ENCODE measurements at regions not wholly inside any gene's neighbourhood (a gene's known extent, or its start where the extent isn't known, plus 50 kb on each side); places are given as distances from the start of the nearest gene placed in this dataset.
A peak's percentile ranks its signal among the peaks of the same experiment; 100 is the strongest.

- Histone ChIP-seq H3K4me1 (ENCODE audit: control insufficient read depth, insufficient read depth, low read length) (no peaks in the 10 kb centered on the region), H3K4me3 (ENCODE audit: low read depth, low read length) (no peak overlapping the region), H3K36me3 (ENCODE audit: control insufficient read depth in 2 of 2, insufficient read depth in 1 of 2, low read length in 2 of 2) (no peaks in the 10 kb centered on the region), H3K9me3 (ENCODE audit: control insufficient read depth, insufficient read depth, low read depth, low read length) (no peaks in the 10 kb centered on the region), H3K27ac (ENCODE audit: extremely low read depth, low read depth, low read length) (no peak overlapping the region)
- POLR2A ChIA-PET = no interaction called here
- CTCF ChIA-PET = interaction anchor here (2.0 kb wide), 1 partner anchor 90 kb away, joined by 7 read pairs; no protein-coding TSS in a partner anchor
- no peak for TF ChIP-seq ZNF26 (tag by site-specific recombination; IDR thresholded peaks at IDR 0.05)
- TF ChIP-seq ZNF10 (tag by site-specific recombination; IDR thresholded peaks at IDR 0.05) = no peak
- TF ChIP-seq, protein P1, sequence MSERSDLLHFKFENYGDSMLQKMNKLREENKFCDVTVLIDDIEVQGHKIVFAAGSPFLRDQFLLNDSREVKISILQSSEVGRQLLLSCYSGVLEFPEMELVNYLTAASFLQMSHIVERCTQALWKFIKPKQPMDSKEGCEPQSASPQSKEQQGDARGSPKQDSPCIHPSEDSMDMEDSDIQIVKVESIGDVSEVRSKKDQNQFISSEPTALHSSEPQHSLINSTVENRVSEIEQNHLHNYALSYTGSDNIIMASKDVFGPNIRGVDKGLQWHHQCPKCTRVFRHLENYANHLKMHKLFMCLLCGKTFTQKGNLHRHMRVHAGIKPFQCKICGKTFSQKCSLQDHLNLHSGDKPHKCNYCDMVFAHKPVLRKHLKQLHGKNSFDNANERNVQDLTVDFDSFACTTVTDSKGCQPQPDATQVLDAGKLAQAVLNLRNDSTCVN (tag by site-specific recombination; optimal IDR thresholded peaks at IDR 0.05) = no peak
- TF ChIP-seq ZNF426 (tag by site-specific recombination; IDR thresholded peaks at IDR 0.05) = no peak
- TF ChIP-seq, protein P2, sequence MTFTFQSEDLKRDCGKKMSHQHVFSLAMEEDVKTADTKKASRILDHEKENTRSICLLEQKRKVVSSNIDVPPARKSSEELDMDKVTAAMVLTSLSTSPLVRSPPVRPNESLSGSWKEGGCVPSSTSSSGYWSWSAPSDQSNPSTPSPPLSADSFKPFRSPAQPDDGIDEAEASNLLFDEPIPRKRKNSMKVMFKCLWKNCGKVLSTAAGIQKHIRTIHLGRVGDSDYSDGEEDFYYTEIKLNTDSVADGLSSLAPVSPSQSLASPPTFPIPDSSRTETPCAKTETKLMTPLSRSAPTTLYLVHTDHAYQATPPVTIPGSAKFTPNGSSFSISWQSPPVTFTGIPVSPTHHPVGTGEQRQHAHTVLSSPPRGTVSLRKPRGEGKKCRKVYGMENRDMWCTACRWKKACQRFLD (tag by site-specific recombination; IDR thresholded peaks at IDR 0.05) = no peak
- no peak for TF ChIP-seq CTCF (tag by site-specific recombination; IDR thresholded peaks at IDR 0.05)
- TF ChIP-seq GFI1B (tag by site-specific recombination; IDR thresholded peaks at IDR 0.05) = no peak
- no peak for TF ChIP-seq ZBTB49 (tag by site-specific recombination; IDR thresholded peaks at IDR 0.05; ENCODE audit: low read depth)
- no peak for TF ChIP-seq ZNF248 (tag by site-specific recombination; IDR thresholded peaks at IDR 0.05)
- no peak for TF ChIP-seq ZNF121 (tag by site-specific recombination; IDR thresholded peaks at IDR 0.05)
- no peak for TF ChIP-seq ZNF610 (tag by site-specific recombination; IDR thresholded peaks at IDR 0.05; ENCODE audit: borderline replicate concordance)
- no peak for TF ChIP-seq ZNF544 (tag by site-specific recombination; IDR thresholded peaks at IDR 0.05)
Measured at GRCh38 chr10:124298891-124299290, 119.8 kb downstream of the OAT start.

DNA sequence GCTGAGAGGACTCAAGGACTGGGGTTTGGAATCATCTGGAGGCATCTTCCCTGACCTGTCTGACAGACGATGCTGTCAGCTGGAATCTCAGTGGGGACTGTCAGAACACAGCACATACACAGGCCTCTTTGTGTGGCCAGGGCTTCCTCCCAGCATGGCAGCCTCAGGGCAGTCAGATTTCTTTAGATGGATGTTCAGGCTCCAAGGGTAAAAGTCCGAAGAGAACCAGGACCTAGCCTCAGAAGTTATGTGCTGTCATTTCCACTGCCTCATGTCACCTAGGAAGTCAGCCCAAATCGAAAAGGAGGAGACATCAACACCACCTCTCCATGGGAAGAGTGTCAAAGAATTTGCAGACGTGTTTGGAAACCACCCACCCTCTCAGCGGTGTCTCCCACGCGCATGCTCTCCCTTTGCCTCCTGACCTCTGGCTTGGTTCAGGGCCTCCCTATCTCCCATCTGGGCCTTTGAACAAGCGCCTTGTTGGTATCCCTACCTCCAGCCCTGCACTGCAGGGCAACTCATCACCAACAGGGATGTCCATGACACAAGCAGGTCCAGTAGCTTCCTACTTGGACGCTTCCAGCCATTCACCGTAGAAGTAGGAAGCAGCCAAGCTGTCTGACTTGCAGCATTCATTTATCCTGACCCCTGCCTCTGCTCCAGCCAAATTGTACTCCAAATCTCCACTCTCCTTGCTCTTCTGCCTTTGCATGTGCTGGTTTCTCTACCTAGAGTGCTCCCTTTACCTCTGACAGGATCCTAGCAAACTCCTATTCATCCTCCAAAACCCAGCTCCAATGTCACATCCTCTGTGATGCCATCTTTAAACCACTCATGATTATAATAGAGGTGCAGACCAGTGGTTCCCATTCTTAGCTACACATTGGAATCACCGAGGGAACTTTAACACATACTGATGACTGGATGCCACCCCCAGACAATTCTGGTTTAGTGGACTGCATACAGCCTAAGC, 121.6 kb downstream of the OAT start:
- no peaks in the 10 kb centered on the region for H3K4me1 ChIP-seq (ENCODE audit: control insufficient read depth, insufficient read depth, low read length)
- H3K36me3 ChIP-seq (ENCODE audit: control insufficient read depth in 2 of 2, insufficient read depth in 1 of 2, low read length in 2 of 2) = no peaks in the 10 kb centered on the region
- TF ChIP-seq ZFP3 (tag by site-specific recombination; IDR thresholded peaks at IDR 0.05; ENCODE audit: low read depth) (peak; percentile 83), ZNF48 (tag by site-specific recombination; IDR thresholded peaks at IDR 0.05) (no peak)
- no peak overlapping the region for H3K27ac ChIP-seq (ENCODE audit: extremely low read depth, low read depth, low read length)
- H3K9me3 ChIP-seq (ENCODE audit: control insufficient read depth, insufficient read depth, low read depth, low read length) = no peaks in the 10 kb centered on the region
- ChIA-PET POLR2A (no interaction called here), CTCF (interaction anchor here (1.0 kb wide), 1 partner anchor 92 kb away, joined by 3 read pairs; no protein-coding TSS in a partner anchor)
- no peak overlapping the region for H3K4me3 ChIP-seq (ENCODE audit: low read depth, low read length)

All from HEK293 (cell line).